SK-N-SH treated with all-trans-retinoic acid at 6 μM for 48 hours (cell line): ENCODE measurements at regions not wholly inside any gene's neighbourhood (a gene's known extent, or its start where the extent isn't known, plus 50 kb on each side); places are given as distances from the start of the nearest gene placed in this dataset.

ENCODE experiments used
- ATAC-seq: fragments of 200-7000 bp; cut with Tn5 transposase; 3 replicates; pipeline ENCODE4 v1.9.1; 2020; ENCODE audit warnings: mild to moderate bottlenecking, moderate library complexity
- BACH2 ChIP-seq: fragments of 250-450 bp; sonication (Bioruptor Pico); IDR thresholded peaks from 2 replicates; pipeline ENCODE4 v1.9.0; 2021; ENCODE audit warnings: mild to moderate bottlenecking, borderline replicate concordance
- CREB5 ChIP-seq: fragments of 250-450 bp; sonication (Bioruptor Pico); IDR thresholded peaks from 2 replicates; pipeline ENCODE4 v1.5.1; 2020; ENCODE audit warnings: low read depth, mild to moderate bottlenecking, moderate library complexity
- CSDC2 ChIP-seq: fragments of 250-450 bp; sonication (Bioruptor Pico); IDR thresholded peaks from 2 replicates; pipeline ENCODE4 v1.5.0; 2020; ENCODE audit warnings: mild to moderate bottlenecking, moderate library complexity
- CSRNP3 ChIP-seq: fragments of 250-450 bp; sonication (Bioruptor Pico); IDR thresholded peaks from 2 replicates; pipeline ENCODE4 v1.5.1; 2021; ENCODE audit warnings: mild to moderate bottlenecking, moderate library complexity
- GLIS3 ChIP-seq: fragments of 250-450 bp; sonication (Bioruptor Pico); IDR thresholded peaks from 2 replicates; pipeline ENCODE4 v1.5.0; 2020; ENCODE audit warnings: mild to moderate bottlenecking, moderate library complexity
- ISL1 ChIP-seq: fragments of 250-450 bp; sonication (Bioruptor Pico); IDR thresholded peaks from 2 replicates; pipeline ENCODE4 v2.1.2; 2022; ENCODE audit warnings: mild to moderate bottlenecking, moderate library complexity
- OSR1 ChIP-seq: fragments of 250-450 bp; sonication (Bioruptor Pico); IDR thresholded peaks from 2 replicates; pipeline ENCODE4 v1.8.0; 2022; ENCODE audit warnings: moderate library complexity, mild to moderate bottlenecking, inconsistent platforms
- PATZ1 ChIP-seq: fragments of 250-450 bp; sonication (Bioruptor Pico); IDR thresholded peaks from 2 replicates; pipeline ENCODE4 v1.8.0; 2020; ENCODE audit warnings: mild to moderate bottlenecking, moderate library complexity, borderline replicate concordance
- PPARA ChIP-seq: fragments of 250-450 bp; sonication (Bioruptor Pico); IDR thresholded peaks from 2 replicates; pipeline ENCODE4 v1.5.0; 2020; ENCODE audit warnings: mild to moderate bottlenecking, borderline replicate concordance
- SNAI2 ChIP-seq: fragments of 250-450 bp; sonication (Bioruptor Pico); IDR thresholded peaks from 2 replicates; pipeline ENCODE4 v1.5.0; 2020; ENCODE audit warnings: mild to moderate bottlenecking, moderate library complexity
- TCF4 ChIP-seq: fragments of 250-450 bp; sonication (Bioruptor Pico); IDR thresholded peaks from 2 replicates; pipeline ENCODE4 v1.8.0; 2021; ENCODE audit warnings: mild to moderate bottlenecking, moderate library complexity, borderline replicate concordance
- TSHZ2 ChIP-seq: fragments of 250-450 bp; sonication (Bioruptor Pico); IDR thresholded peaks from 2 replicates; pipeline ENCODE4 v1.5.0; 2020; ENCODE audit warnings: mild to moderate bottlenecking, moderate library complexity
- ZC3H10 ChIP-seq: fragments of 250-450 bp; sonication (Bioruptor Pico); IDR thresholded peaks from 2 replicates; pipeline ENCODE4 v1.5.1; 2021; ENCODE audit warnings: mild to moderate bottlenecking, moderate library complexity
- ZFP3 ChIP-seq: fragments of 250-450 bp; sonication (Bioruptor Pico); IDR thresholded peaks from 2 replicates; pipeline ENCODE4 v1.5.0; 2020; ENCODE audit warnings: mild to moderate bottlenecking, moderate library complexity
- ZFP30 ChIP-seq: fragments of 450-650 bp; formaldehyde crosslinking; IDR thresholded peaks from 2 replicates; pipeline ENCODE4 v1.5.0; 2022; ENCODE audit warnings: mild to moderate bottlenecking, moderate library complexity
- ZNF565 ChIP-seq: fragments of 450-650 bp; formaldehyde crosslinking; conservative IDR thresholded peaks from 2 replicates; pipeline ENCODE4 v1.5.0; 2020; ENCODE audit warnings: low read depth, mild to moderate bottlenecking, moderate library complexity
- ZNF70 ChIP-seq: fragments of 450-650 bp; formaldehyde crosslinking; IDR thresholded peaks from 2 replicates; pipeline ENCODE4 v1.5.0; 2020; ENCODE audit warnings: mild to moderate bottlenecking, moderate library complexity
- ZNF8 ChIP-seq: fragments of 450-650 bp; formaldehyde crosslinking; IDR thresholded peaks from 2 replicates; pipeline ENCODE4 v1.5.0; 2020; ENCODE audit warnings: mild to moderate bottlenecking, moderate library complexity

- no peak for ATAC-seq
- TF ChIP-seq ZNF70 (CRISPR knock-in tag): no peak
- no peak for TF ChIP-seq CSDC2 (CRISPR knock-in tag)
- no peak for TF ChIP-seq ZC3H10 (CRISPR knock-in tag)
- no peak for TF ChIP-seq PPARA (CRISPR knock-in tag)
- TF ChIP-seq ZFP30 (CRISPR knock-in tag): no peak
- TF ChIP-seq CREB5 (CRISPR knock-in tag): no peak
- no peak for TF ChIP-seq PATZ1 (CRISPR knock-in tag)
- no peak for TF ChIP-seq TSHZ2 (CRISPR knock-in tag)
- no peak for TF ChIP-seq BACH2 (CRISPR knock-in tag)
- TF ChIP-seq CSRNP3: no peak
- TF ChIP-seq TCF4 (CRISPR knock-in tag): no peak
- no peak for TF ChIP-seq GLIS3 (CRISPR knock-in tag)
- no peak for TF ChIP-seq OSR1 (CRISPR knock-in tag)
- TF ChIP-seq ZNF565 (CRISPR knock-in tag): no peak
- TF ChIP-seq, all 23 proteins: peak for 0
Measured at GRCh38 chr15:89417206-89417725, 79.1 kb downstream of the RHCG start.

- ATAC-seq: peak; percentile 96
- TF ChIP-seq ZFP3 (CRISPR knock-in tag): no peak
- TF ChIP-seq, all 23 proteins: peak for 0
Measured at GRCh38 chr15:89416339-89417183, 79.8 kb downstream of the RHCG start.

GRCh38 chr15:89414571-89414970 lies 79.9 kb upstream of the POLG start:
- ATAC-seq: no peak
- TF ChIP-seq ISL1 (CRISPR knock-in tag): no peak
- no peak for TF ChIP-seq ZFP3 (CRISPR knock-in tag)

- TF ChIP-seq PPARA (CRISPR knock-in tag): no peak
- TF ChIP-seq PATZ1 (CRISPR knock-in tag): no peak
- no peak for TF ChIP-seq SNAI2
- no peak for TF ChIP-seq ZNF8 (CRISPR knock-in tag)
- ATAC-seq: no peak
Measured at GRCh38 chr15:89413877-89414276, 79.3 kb upstream of the POLG start.
